Astrocyte of the hippocampus (primary cell): ENCODE measurements at regions not wholly inside any gene's neighbourhood (a gene's known extent, or its start where the extent isn't known, plus 50 kb on each side); places are given as distances from the start of the nearest gene placed in this dataset.

Experiments
- DNase-seq: peaks from one replicate; pipeline ENCODE4 v3.0.0; 2011; ENCODE audit warnings: low read depth, low spot score

GRCh38 chr2:108067820-108068405 lies 81.6 kb downstream of the SLC5A7 start:
- no peak for DNase-seq

GRCh38 chr2:108069515-108070310 lies 83.4 kb downstream of the SLC5A7 start:
- DNase-seq: no peak

GRCh38 chr2:108073415-108074072 lies 87.2 kb downstream of the SLC5A7 start:
- DNase-seq: no peak

GRCh38 chr2:108074150-108074549 lies 87.8 kb downstream of the SLC5A7 start:
- no peak for DNase-seq

GRCh38 chr2:108074946-108075345 lies 88.6 kb downstream of the SLC5A7 start:
- no peak for DNase-seq

GRCh38 chr2:108076527-108076926 lies 90.2 kb downstream of the SLC5A7 start:
- DNase-seq: no peak

- no peak for DNase-seq
Measured at GRCh38 chr2:108079736-108080135, 93.4 kb downstream of the SLC5A7 start.

GRCh38 chr2:108080177-108080576 lies 93.9 kb downstream of the SLC5A7 start:
- DNase-seq: no peak

GRCh38 chr2:108082978-108083377 lies 96.7 kb downstream of the SLC5A7 start:
- DNase-seq: no peak

- no peak for DNase-seq
Measured at GRCh38 chr2:108084311-108084710, 98.0 kb downstream of the SLC5A7 start.

- no peak for DNase-seq
Measured at GRCh38 chr2:108092886-108093285, 106.6 kb downstream of the SLC5A7 start.

GRCh38 chr2:108101481-108101880 lies 115.2 kb downstream of the SLC5A7 start:
- no peak for DNase-seq

GRCh38 chr2:108106731-108107130 lies 120.4 kb downstream of the SLC5A7 start:
- no peak for DNase-seq

- DNase-seq: no peak
Measured at GRCh38 chr2:108111936-108112335, 125.6 kb downstream of the SLC5A7 start.

- DNase-seq: no peak
Measured at GRCh38 chr2:108115868-108116267, 123.9 kb upstream of the SULT1C3 start.

- DNase-seq: no peak
Measured at GRCh38 chr2:108118996-108119395, 120.8 kb upstream of the SULT1C3 start.

- DNase-seq: no peak
Measured at GRCh38 chr2:108119492-108119891, 120.3 kb upstream of the SULT1C3 start.

GRCh38 chr2:108124736-108125495 lies 114.9 kb upstream of the SULT1C3 start:
- no peak for DNase-seq

- no peak for DNase-seq
Measured at GRCh38 chr2:108125581-108125980, 114.2 kb upstream of the SULT1C3 start.

- DNase-seq: no peak
Measured at GRCh38 chr2:108128249-108128648, 111.5 kb upstream of the SULT1C3 start.

- DNase-seq: no peak
Measured at GRCh38 chr2:108129636-108130035, 110.1 kb upstream of the SULT1C3 start.

GRCh38 chr2:108133457-108133856 lies 106.3 kb upstream of the SULT1C3 start:
- DNase-seq: no peak
